M059J (cell line): ENCODE measurements at regions not wholly inside any gene's neighbourhood (a gene's known extent, or its start where the extent isn't known, plus 50 kb on each side); places are given as distances from the start of the nearest gene placed in this dataset.
A peak's percentile ranks its signal among the peaks of the same experiment; 100 is the strongest.

Source experiments
- DNase-seq: peaks from one replicate; pipeline ENCODE4 v3.0.0-alpha.2; 2012; ENCODE audit warnings: low read depth

DNA sequence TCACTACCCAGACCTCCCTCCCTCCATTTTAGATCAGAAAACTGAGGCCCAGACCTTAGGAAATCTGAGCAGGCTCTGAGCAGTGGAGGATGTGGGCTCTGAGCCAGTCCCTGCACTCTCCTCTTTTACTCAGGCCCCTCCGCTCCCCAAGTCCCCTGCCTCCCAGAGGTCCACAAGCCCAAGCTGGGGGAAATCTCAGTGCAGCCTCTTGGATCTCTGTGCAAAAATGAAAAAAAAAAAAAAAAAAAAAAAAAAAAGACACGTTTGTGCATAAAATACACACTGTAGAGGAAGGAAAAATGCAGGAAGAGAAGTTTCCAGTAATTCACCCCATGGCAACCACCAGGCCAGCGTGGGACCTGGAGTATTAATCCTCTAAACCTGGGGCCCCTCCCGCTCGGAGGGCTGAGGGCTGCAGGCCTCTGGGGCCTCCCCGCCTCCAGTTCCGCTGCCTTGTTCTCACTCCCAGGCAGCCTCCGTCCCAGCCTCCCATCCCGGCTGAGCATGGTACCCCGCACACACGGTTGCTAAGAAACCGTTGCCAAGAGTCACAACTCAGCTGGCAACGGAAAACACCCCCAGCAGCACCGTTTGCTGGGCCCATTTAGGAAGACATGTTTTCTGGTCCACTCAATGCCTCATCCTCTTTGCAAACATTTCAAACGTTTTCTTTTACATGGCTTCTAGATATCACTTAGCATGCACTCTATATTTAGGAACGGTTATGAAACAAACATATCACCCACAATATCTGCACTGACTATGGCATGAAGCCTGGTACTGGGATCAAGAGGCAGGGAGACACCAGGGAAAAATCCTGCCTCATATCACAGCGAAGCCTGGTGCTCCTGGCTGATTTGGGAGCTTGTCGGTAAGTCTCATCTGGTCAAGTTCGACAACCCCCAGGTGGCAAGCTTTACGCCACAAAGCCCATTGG is 227.5 kb downstream of the CTTN start:
- no peak for DNase-seq

DNA sequence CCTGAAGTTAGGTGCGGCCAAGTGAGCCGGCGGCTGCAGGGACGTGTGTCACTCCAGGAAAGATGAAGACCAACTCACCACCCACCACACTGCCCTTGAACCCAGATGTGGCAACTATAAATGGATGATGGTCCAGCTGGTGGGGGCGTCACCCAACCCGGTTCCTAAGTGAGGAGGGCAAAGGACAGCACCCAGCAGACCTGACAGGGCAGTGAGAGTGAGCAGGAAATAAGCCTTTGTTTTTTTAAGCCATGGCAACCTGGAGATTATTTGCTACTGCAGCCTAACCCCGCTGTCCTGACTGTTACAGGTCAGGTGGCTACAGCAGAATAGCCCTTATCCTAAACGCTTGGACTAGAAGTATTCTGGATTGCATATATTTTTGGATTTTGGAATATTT is 228.9 kb downstream of the CTTN start:
- DNase-seq: no peak

DNA sequence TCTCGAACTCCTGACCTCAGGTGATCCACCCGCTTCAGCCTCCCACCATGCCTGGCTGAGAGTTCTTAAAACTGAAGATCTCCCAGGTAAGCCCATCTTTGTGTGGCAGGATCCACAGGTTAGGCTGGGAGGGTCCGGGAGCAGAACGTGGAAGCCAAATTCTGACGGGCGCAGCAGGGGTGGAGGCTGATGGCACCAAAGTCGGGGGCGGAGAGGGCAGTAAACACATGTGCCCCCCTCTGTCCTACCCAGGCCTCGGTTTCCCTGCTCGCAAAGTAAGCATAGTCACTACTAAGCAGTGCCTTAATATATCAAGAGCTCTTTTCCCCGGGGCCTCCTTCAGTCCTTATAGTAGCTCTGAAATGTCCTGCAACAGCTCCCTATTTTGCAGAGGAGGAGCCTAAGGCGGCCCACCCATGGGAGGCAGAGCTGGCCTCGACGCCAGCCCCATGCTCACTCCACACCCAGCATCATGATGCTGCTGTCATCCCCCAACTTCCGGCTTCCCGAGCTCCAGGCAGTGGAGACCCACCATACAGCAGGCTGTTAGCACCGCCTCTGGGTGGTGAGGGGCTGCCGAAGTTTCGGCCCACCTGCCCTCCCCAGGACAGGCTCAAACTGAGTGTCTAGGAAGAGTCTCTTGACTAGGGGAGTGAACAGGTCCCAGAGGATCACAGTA is 230.0 kb downstream of the CTTN start:
- DNase-seq: no peak

DNA sequence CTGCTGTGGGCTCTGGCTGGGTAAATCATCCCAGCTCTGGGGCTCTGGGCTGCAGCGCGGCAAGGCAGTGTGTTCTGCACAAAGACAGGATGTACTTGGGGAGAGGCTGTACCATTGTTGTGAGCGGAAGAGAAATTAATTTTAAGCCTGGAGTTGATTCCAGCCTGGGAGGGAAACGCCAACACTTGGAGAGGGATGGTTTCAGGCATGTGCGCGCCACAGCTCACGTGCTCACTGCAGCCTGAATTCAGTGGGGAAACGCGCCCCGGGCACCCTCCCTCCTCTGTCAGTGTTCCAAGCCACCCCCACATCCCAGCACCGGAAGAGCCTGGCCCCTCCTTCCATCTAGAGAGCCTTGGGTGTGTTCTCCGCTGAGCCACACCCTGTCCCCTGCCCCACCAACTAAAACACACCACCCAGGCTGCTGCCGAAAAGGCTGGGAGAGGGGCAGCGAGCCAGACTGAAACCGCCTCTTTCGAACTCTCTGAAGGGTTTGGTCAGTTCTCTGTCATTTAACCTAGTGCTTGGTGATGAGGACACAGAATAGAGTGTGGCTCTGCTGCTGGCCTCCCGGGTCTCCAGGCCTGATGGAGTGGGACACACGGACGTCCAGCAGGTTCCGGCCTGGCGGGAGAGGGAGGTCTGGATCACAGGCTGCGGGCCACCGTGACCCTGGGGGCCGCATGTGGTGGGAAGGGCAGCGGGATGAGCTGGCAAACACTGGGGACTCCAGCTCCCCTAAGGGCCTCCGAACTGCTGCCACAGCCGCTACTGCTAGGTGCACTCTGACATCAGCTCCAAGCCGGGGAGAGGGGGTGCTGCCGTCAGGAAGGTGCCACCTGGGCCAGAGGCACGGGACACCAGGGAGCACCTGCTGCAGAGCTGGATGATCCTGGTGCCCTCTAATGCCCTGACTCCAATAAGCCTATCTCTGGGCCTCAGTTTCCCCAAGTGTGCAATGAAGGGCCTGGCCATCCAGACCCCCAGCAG is 230.8 kb downstream of the CTTN start:
- no peak for DNase-seq

DNA sequence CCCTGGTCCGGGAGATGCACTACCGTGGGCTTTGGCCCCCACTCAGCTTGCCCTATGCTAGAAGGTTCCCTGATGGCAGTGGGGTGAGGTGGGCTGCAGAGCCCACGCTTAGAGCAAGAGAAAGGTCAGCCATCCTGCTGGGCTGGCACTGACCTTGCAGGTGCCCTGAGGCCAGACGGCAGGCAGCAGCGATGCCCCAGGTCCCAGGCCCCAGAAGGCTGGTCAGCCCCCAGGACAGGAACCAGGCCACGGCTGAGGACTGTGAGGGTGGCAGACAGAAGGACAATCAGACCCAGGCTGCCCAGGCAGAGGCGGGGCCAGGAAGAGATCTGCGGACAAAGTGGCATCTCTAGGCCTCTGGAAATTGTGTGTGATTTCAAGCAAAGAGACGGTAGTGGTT is 231.7 kb downstream of the CTTN start:
- no peak for DNase-seq

DNA sequence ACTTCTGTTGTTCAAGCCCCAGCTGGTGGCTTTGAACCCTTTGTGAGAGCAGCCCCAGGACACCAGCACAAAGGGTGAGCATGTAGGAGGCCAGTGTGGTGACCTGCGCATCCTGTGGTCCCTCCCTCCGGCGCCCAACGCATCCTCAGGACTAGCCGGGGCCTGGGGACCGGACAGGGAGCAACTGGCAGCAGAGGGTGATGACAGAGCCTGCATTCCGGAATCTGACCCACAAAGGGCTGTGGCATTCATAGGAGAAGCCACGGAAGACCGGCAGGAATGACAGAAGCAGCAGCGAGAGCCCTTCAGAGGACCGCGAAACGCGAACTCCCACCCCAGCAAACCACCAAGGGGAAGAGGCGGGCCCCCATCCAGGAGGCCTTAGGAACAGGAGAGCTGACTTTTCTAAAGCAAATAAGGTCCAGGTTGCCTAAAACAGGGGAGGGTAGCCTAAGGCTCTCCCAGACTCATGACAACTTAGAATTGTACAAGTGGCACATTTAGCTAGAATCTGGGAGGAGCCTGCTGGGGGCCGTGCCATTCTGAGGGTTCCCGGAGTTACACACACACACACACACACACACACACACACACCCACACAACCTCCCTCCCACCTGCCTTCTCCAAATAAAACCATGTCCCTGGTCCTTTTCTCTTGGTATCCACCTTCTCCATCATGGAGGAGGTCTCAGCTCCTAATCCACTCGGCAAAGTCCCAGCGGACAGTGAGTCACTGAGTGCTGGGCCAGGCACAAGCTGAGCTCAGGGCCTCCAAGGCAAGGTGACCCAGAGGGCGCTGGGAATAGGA is 232.7 kb downstream of the CTTN start:
- DNase-seq: peak; percentile 10

DNA sequence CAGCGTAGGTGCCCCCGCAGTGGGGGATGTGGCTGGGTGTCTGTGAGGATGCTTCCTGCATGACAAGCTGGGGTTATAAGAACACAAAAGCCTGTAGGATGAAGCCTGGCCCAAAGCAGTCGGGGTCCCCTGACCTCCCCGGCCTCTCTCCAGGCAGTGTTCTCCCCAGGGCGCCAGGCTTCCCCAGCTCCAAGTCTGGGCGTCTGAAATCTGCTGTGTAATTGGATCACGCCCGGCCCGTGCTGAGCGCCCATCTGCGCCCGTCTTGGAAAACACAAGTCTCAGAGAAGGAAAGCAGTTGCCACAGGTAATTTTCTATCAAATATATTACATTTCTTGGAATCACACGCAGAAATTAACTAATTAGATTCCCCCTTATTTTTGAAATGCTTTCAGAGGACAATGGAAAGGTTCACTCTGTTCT is 233.3 kb downstream of the CTTN start:
- DNase-seq: no peak

DNA sequence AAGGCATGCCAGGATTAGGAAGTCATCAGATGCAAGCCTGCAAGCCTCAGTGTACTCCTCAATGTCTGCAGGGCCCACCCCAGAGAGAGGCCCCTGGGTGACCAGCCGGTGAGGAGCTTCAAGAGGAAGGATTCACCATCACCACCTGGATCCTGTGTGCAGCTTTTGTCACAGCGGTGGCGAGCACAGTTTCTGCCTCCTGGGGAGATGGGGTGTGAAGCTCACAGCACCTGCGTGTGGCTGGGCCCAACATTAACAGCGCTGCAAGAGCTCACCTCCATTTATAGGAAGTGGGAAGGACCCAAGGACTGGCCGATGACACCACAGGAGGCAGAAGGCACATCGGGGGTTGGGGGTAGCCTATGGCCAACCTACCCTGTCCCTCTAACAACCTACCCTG is 235.3 kb downstream of the CTTN start:
- DNase-seq: no peak

DNA sequence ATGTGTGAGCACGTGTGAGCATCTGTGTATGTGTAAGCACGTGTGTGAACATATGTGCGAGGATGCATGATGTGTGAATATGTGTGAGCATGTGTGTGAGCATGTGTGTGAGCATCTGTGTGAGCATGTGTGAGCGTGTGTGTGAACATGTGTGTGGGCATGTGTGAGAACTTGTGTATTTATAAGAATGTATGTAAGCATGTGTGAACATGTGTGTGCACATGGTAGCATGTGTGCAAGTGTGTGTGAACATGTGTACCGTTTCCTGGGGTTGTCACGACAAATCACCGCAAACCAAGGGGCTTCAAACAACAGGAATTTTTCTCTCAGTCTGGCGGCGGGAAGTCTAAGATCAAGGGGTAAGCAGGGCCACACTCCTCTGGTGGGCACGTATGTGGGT is 238.3 kb downstream of the CTTN start:
- no peak for DNase-seq

DNA sequence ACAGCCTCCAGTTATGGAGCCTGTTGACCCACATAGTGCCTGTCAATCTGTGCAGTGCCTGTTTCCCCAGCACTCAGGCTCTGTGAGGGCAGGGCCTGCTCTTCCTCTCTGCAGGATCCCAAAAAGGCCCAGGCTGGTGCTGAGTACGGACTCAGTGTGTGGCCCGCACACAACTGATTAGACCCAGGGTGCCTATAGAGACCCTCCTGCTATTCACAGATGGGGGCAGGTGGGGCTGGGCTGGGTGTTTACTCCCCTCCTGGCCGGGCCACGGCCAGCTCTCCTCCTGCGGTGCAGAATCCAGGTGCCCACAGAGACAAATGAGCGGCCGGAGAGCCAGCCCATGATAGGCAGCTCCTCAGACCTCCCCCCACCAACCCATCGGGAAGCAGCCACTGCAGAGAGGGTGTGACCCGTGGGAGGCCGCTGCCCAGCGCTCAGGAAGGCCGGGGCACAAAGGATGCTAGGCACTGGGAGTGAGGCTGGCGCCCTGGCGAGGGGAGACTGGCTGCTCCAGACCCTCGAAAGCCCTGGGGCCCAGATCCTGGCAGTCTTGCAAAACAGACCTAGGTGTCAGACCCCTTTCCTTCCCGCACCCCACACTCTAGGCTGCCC is 239.0 kb downstream of the CTTN start:
- no peak for DNase-seq

DNA sequence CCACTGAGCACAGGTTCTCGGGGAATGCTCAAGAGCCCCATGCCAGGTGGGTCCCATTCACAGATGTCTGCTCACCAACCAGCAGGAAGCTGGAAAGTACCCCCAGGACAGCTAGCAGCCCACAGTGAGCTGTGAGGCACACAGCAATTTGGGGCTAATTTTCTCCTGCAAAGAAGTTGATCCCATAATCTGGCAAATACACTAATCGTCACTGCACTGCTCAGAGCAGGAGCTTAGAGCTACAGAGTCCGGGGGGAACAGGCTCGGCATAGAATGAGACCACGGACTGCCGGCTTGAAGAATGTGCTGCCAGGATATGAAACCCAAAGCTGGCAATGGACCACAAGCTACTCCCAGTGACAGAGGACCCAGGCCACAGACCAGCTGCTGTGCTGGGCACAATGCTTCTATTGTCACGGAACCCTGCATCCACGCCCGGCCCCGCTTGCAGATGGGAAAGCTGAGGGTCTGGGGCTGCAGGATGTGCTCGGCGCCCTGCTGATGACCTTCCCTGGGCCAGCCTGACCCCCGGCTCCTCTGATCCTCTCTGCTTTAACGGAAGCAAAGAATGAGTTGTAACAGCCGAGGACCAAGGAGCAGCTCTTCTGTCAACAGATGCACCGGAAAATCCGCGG is 239.7 kb downstream of the CTTN start:
- no peak for DNase-seq

DNA sequence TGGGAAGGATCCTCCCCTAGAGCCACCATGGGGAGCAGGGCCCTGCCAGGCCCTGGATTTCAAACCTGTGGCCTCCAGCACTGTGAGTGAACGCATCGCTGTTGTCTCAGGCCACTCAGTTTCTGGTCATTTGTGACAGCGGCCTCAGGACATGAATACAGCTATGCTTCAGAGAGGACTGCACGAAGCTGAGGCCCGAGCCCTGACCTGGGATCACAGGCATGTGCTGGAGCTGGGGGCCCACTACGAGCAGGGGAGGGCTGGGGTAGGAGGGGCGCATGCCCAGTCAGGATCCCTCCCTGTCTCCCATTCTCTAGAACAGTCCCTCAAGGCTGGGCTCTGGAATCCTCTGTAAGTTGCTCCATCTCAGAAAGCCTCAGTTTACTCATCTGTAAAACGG is 242.1 kb downstream of the CTTN start:
- DNase-seq: no peak

DNA sequence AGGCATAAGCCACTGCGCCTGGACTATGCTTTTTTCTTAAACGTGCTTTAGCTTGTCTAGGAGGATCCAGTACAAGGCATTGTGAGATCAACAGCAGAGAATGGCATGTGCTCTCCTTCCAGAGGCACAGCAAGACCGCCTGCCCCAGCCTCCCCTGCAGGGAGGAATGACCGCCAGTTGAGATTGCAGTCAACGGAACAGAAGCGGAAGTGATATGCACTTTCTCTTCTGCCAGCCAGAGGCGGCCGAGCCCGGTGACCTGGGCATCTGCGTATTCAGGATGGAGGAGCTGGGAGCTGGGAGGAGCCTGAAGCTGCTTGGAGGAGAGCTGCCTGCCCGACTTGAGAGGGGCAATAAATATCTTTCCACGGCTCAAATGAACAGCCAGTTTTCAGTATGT is 243.0 kb downstream of the CTTN start:
- DNase-seq: no peak

DNA sequence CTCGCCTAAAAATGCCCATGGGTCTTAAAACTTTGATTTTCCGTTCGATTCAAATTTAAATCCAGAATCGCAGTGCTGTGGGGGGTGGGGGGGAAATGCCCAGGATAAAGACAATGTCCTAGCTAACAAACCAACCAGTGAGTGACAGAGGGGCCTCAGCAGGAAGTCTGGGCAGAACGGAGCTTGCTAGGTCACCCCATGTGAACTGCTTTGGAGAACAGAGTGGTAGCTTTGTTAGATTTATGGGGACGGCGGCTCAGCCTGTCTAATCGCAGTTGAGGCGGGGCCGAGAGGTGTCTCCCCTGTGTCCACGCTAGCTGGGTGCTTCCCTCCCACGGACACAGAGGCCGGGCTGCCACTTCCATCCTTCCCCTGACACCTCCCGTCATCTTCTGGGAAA is 243.9 kb downstream of the CTTN start:
- DNase-seq: no peak

DNA sequence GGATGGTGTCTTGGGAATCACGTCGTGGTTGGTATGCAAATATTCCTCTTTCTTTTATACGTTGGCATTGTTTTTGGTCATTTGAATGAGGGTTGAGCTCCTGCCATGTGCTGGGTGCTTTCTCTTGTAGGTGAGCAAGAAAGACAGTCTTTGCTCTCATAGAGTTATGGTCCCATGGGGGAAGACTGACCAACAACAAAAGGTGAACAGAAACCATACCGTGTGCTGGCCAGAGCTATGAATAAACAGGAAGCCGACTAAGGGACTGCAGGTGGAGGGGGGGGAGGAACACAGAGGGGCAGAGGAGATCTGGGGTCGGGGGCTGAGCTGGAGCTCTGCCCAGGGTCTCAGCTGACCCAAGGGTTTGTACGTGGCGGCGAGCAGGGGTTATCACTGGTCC is 245.3 kb downstream of the CTTN start:
- no peak for DNase-seq

DNA sequence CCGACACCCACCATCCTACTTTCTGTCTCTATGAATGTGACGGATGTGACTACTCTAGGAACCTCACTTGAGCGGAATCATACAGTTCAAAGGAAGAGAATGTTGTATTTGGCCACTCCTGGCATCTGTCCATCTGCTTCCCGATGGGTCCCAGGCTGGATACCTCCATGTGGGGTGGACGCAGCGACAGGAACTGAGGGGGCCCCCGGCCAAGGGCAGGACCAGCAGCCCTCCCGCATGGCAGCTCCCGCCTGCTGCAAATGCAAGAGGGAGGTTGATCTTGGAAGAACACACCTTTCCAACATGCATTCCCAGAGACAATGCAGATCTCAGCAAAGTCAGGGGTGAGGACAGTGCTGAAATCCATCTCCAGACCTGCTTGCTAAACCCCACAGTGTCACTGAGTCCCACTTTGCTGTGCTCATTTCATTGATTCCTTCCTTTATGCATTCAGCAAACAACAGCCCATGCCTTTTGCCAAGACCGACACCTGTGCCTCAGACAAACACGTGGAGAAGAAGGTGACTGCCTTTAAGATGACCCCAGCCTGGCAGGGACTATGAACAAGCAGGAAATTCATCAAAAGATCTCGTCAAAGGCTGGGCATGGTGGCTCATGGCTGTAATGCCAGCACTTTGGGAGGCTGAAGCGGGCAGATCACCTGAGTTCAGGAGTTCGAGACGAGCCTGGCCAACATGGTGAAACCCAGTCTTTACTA is 246.2 kb downstream of the CTTN start:
- DNase-seq: no peak

DNA sequence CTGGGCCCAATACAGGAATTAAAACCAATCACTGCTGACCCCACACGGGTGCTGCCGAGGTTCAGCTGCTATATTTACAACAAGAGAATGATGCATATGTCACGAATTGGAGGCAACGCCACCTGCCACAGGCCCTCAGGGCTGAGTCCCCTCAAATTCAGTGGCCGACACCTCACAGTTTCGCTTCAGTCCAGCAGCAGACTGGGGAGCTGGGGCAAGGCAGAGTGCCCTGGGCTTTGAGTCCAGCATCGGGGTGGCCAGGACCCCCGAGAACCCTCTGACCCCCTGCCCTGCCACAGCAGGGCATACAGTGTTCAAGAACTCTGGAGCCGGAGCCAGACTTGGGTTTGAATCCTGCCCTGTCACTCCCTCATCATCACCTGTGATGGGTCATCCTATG is 247.2 kb downstream of the CTTN start:
- no peak for DNase-seq

DNA sequence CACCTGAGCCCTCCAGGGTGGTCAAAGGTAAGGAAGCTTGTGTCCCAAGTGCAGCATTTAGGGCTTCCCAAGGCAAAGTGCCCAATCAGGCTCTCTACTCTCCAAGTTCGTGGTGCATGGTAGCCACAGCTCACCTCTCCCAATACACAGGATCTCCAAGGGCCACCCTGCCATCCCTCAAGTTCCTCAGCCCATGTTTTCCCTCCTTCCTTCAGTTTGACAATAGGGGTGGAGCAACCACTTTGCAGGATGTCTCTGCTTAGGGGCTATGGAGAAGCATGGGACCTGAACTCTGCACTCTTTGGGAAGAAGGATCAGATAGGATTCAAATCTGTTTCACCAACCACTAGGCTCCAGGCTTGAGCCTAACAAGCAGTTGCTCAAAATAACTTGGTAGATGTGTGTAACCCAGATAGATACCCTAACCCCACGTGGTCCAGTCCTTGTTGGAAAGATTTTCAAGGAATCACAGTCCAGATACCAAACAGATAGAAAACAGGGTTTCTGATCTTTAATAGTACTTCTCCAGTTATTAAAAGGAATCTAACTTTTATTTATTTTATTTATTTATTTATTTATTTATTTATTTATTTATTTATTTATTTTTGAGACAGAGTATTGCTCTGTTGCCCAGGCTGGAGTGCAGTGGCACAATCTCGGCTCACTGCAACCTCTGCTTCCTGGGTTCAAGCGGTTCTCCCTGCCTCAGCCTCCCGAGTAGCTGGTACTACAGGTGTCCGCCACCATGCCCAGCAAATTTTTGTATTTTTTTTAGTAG is 248.1 kb downstream of the CTTN start:
- DNase-seq: no peak
